Stomach (tissue), 4 donors: ENCODE measurements at regions not wholly inside any gene's neighbourhood (a gene's known extent, or its start where the extent isn't known, plus 50 kb on each side); places are given as distances from the start of the nearest gene placed in this dataset.

Source experiments
- CTCF ChIP-seq, 7 experiments: fragments of 450-650 bp in 4 of 7; fragments of 200-600 bp in 3 of 7; sonication (generic) in 3 of 7; IDR thresholded peaks; one replicate each; pipeline ENCODE4 v1.5.1; 2016 to 2019; ENCODE audit warnings: antibody characterized with exemption in 7 of 7, control low read depth in 2 of 7, mild to moderate bottlenecking in 1 of 7
- EP300 ChIP-seq: sonication (generic); formaldehyde crosslinking; IDR thresholded peaks from one replicate; pipeline ENCODE4 v1.6.1; 2017; ENCODE audit warnings: antibody characterized with exemption
- POLR2A ChIP-seq, 4 donors: fragments of 450-650 bp; IDR thresholded peaks; one replicate each; pipeline ENCODE4 v1.6.1; 2016; ENCODE audit warnings: antibody characterized with exemption in 4 of 4, control low read depth in 2 of 4, mild to moderate bottlenecking in 1 of 4, moderate library complexity in 1 of 4
- POLR2AphosphoS5 ChIP-seq, 3 donors: sonication (generic); formaldehyde crosslinking; IDR thresholded peaks; one replicate each; pipeline ENCODE4 v1.6.1; 2016; ENCODE audit warnings: antibody characterized with exemption in 3 of 3

- TF ChIP-seq POLR2A (IDR thresholded peaks at IDR 0.05) (no peak), CTCF (IDR thresholded peaks at IDR 0.05) (no peak), EP300 (no peak), POLR2AphosphoS5 (IDR thresholded peaks at IDR 0.05) (no peak)
These were observed 404.6 kb upstream of the BRINP1 start for GRCh38 chr9:119773823-119774222.
